ENCODE measurements at regions not wholly inside any gene's neighbourhood (a gene's known extent, or its start where the extent isn't known, plus 50 kb on each side); places are given as distances from the start of the nearest gene placed in this dataset.

DNA sequence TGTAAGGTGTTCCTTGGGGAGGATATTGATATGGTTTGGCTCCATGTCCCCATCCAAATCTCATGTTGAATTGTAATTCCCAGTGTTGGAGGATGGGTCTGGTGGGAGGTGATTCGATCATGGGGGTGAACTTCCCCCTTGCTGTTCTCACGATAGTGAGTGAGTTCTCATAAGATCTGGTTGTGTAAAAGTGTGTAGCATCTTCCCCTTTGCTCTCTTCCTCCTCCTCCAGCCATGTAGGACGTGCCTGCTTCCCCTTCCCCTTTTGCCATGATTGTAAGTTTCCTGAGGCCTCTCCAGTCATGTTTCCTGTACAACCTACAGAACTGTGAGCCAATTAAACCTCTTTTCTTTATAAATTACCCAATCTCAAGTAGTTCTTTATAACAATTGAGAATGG, 458.7 kb downstream of the LPIN1 start:
- DNase-seq (ENCODE audit: low read depth), result no peak

DNA sequence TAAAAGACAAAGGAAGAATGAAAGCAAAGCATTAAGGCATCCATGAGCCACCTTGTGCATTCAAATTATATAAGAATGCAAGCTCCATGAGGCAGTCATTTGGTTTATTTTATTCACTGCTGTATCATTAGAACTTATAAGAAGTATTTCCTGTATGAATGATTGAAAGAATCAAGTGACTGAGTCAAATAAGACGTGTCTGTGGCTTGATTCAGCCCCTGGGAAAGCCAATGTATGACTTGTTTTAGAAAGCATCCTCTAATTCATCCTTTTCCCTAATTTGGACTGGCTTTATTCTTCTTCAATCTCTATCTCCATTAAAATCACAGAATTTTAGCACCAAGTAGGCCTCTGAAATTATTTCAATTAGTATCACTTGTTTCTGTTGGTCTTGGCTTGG, 461.1 kb downstream of the LPIN1 start:
- DNase-seq (ENCODE audit: low read depth), result peak; percentile 47

DNA sequence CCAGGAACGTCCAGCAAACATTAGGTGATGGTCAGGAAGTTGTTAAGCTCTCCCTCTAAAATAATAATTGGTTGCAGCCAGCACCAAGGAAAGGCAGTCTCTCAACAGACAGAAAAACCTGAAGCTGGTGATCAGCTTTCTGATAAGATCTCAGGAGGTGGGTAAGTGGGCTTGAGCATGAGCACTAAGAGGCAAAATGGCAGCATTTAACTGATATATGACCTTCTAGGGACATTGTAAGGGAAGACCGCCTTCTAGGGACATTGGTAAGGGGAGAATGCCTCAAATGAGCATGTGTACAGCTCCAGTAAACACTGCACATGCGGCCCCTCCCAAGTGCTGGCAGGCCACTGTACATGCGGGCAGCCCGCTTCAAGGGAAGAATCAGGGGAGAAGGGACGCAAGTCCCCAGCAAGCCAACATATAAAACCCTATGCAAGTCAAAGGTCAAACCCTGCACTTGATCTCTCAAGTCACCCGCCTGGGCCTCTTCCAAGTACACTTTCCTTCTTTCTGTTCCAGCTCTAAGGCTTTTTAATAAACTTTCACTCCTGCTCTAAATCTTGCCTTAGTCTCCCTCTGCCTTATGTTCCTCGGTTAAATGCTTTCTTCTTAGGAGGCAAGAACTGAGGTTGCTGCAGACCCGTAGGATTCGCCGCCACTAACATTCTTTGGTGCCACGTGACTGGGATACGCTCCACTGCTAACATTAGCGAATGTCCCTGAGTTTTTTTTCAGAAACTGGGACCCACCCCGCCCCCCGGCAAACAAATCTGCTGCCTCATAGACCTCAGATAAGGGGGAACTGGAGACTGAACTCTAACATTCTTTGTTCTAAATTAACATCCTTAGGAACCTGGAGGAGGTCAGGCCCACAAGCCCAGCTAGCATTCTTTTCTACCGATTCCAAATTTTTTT, 463.8 kb downstream of the LPIN1 start:
- no peak for DNase-seq (ENCODE audit: low read depth)

DNA sequence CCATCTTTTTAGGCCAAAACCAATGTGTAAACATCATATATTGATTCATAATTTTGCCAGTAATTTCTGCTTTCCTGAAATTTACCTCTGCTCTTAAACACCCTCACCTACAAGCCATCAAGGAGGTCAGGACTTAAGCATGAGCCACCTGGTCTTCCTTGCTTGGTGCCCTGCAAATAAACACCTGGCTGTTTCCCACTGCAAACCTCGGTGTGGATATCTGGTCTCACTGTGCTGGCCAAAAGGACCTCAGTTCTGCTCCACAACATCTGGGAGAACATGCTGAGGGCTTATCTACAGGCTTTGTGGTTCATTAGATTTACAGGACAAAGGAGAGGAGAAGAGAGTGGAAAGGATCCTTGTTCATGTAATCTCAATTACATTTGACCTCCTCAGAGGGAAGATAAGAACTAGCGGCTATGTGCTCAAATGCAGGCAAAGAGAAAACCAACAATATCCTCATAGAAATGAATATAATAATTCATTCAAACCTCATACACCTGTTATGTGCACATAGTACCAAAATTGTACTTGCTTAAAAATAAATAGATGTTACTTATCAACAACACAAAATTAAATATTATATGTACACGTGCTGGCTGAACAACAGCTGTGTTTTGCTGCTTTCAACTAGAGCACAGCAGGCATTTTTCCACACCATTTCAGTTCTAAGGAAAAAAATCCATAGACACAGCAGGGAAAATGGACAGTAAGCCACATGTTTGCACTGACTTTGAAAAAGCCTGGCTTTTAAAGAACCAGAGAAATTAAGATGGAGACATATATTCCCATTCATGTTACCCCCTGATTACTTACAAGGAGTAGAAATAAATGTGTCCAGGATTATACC, 465.1 kb downstream of the LPIN1 start:
- no peak for DNase-seq (ENCODE audit: low read depth)

DNA sequence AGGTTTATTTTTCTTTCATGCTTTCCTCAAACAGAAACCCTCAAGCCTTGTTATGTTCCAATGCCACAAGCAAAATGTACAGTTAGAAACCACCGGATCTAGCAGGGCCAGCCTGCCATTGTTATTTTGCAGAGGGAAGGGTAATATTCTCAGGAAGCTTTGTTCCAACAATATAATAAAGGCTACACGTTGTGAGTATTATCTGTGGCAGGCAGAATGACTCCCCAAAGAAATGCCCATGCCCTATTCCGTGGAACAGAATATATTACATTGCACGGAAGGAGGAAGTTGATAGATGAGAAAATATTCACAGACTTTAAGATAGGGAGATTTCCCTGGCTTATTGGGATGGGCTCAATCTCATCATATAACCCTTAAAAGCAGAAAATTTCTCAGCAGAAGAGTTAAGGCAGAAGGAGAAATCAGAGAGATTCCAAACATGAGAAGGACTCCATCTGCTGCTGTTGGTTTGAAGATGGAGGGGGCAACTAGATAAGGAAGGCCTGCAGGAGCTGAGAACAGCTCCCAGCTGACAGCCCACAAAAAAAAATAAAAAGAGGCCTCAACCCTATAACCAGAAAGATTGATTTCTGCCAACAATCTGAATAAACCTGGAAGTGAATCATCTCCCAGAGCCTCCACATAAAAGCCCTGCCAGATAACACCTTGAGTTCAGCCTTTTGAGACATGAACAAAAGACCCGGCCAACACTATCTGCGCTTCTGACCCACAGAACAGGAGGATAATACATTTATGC, 466.6 kb downstream of the LPIN1 start:
- no peak for DNase-seq (ENCODE audit: low read depth)

DNA sequence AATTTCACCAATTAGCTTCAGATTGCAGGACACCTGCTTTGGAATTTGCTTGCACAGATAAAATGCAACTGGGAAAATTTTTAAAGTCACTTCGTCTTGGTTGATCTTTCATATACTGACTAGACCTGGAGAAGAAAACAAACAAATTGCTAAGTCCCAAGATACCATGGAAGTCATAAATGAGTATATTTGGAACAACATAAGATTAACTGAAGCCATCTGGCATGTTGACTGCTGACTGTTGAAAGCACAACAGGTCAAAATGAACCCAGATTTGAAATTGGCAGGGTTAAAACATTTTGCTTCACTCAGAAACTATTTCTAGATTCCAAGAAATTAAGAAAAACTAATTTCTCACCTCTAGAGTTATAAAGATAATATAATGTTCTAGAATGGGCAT, 470.7 kb downstream of the LPIN1 start:
- no peak for DNase-seq (ENCODE audit: low read depth)

DNA sequence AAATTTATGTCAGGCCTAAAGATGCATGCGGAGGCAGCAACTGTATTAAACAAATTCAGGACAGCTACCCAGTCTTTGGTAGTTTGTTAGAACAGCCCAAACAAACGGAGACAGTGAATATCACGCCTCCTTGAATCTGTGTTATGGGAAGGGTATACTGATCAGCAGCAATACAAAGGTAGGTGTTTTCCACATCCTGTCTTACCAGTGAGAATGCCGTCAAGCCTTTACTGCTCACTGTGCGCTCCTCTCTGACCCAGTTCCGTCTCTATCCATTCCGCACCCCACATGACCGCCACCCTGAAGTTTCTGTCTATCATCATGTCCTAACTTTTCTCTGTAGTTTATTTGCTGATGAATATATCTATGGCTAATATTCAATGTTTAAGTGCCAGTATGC, 473.3 kb downstream of the LPIN1 start:
- DNase-seq (ENCODE audit: low read depth), result no peak

DNA sequence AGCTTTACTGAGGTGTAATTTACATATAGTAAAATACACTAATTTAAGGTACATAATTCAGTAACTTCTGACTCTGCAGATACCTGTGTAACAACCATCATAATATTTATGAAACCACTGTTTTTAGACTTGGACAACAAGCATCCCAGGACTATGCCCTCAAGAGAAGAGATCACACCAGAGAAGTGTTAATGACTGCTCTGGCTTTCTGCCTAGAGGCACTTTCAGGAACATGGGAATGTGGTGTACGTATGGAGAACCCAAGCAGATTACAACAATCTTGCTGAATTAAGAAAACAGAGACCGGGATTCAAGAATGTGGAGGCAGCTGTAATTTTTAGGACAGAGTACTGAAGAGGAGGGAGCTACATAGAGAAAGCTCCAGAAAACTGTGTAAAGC, 475.2 kb downstream of the LPIN1 start:
- DNase-seq (ENCODE audit: low read depth), result no peak

DNA sequence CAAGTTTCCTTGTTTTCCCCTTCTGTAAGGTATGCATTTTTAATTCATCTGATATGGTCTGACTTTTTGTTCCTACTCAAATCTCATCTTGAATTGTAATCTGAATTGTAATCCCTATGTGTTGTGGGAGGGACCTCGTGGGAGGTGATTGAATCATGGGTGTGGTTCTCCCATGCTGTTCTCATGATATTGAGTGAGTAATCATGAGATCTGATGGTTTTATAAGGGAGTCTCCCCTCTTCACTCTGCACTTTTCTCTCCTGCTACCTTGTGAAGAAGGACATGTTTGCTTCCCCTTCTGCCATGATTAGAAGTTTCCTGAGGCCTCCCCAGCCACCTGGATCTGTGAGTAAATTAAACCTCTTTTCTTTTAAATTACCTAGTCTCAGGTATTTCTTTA, 476.1 kb downstream of the LPIN1 start:
- DNase-seq (ENCODE audit: low read depth), result no peak

DNA sequence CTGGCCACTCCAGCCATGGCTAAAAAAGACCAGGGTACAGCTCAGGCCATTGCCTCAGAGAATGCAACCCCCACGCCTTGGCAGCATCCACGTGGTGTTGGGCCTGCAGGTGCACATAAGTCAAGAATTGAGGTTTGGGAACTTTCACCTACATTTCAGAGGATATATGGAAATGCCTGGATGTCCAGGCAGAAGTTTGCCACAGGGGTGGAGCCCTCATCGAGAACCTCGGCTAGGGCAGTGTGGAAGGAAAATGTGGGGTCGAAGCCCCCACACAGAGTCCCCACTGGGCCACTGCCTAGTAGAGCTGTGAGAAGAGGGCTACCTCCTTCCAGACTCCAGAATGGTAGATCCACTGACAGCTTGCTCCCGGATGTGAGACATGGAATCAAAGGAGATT, 477.3 kb downstream of the LPIN1 start:
- no peak for DNase-seq (ENCODE audit: low read depth)

DNA sequence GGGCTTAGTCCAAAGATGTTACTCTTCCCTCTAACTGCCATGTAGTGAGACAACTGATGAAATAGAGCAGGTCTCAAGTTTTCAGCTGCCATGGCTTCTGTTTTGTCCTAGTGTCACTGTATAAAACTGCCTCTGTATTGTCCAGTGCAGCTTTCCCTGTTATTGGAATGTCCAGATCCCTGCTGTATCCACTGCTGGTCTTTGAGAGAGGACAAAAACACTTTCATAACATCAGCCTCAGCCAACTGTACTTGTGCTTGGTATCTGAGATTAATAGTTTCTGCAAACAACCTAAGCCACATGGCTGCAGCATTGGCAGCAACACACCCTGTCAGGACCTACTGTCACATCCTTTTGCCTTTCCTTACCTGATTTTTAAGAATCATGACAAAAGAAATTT, 480.2 kb downstream of the LPIN1 start:
- DNase-seq (ENCODE audit: low read depth), result no peak

DNA sequence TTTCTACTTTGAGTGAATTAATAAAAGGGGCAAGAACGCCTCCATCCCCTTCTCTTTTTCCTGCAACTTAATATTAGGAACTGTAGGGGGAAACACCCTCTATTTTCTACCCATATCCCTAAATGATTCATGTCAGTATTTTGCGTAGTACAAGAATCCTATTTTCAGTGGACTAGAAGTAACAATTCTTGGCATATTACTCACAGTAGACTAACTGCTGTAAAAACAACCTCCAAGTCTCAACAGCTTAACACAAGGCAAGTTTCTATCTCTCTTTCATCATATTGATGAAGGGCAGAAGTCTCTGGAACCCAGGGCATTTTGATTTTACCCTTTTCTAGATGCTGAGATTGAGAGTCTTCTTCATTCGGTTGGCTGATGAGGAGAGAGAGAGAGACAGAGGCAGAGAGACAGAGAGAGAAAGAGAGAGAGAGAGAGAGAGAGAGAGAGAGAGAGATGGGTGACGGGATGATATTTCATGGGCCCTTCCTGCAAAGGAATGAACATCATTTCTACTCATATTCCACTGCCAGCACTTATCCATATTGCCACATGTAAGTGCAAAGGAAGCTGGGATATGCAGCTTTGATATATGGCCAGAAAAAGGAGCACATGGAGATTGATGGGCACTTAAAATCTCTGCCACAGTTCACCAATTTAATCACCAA, 481.6 kb downstream of the LPIN1 start:
- DNase-seq (ENCODE audit: low read depth), result peak; percentile 59

DNA sequence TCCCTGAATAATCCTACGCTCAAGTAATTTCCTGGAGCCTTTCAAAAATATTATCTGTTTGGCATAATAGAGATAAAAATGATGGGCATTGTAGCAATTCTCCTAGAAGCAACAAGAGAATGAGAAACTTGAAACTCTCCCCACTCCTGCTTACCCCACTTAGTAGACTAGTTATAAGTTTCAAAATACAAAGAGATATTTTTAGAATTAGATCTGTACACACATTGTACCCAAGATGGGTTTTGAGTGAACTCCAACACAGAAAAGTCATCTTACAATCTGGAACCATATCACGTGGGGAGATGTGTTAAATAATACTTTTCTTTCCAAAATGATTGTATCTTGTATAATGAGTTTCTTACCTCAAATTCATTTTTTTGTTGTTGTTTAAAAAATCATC, 484.9 kb downstream of the LPIN1 start:
- no peak for DNase-seq (ENCODE audit: low read depth)

DNA sequence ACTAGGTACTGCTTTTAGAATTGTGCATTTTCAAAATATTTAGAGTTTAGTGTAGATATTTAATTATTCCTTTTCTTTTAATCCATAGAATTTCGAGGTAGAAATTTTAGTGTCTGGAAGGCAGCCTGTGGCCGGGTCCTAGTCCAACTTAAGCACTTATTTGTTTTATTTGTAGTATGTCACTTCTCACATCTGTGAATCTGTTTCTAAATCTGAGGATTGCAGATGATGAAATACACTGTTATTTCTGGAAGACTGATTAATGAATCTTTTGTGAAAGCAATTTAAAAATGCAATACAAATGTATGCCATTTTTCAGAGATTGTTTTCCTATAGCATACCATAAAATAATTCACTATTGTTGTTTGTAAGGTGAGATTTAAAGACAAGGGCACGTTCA, 483.9 kb upstream of the TRIB2 start:
- no peak for DNase-seq (ENCODE audit: low read depth)

DNA sequence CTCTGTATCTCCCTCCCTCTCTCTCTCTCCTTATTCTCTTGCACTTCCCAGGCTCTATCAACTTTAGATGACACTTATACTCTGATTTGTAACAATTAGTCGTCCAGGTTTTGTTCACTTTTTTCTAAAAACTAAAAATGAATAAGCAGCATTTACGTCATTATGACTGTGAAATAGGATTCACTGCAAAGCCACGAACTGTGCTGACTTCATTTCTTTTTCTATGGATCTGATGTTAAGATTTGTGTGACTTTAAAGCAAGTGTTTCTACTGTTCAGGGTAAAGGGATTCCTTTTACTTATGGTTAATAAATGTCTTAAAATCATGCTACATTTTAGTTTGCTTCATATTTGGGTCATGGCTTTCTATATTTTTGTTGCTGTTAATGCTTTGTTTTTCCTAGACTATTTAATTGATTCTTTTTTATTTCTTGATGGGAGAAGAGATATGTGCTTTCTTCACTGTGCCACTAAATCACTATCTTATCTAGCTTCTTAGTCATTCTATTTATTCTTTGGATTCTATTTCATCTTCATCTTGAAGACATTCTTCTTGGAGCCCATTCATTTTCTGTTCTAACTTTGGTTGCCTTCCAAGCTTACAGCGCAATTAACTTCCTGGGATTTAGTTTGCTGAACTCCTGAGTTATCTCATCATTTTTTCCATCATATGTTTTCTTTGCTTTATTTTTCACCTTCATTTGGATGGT, 480.4 kb upstream of the TRIB2 start:
- peak; percentile 25 for DNase-seq (ENCODE audit: low read depth)

DNA sequence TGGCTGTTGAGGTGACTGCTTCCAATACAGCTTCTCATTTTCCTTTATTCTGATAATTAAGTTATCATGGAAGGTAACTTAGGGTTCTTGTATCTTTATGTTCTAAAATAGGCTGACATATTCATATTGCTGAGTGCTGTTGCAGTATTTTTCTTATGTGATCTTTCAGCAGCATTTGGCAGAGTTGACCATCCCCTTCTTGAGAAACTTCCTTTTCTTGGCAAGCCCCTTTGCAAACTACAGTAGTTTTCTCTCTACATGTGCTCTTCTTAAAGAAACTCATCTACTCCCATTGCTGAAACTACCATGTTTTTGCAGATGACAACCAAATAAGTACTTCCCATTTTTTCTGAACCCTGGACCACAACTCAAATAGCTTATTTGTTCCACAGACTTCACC, 476.5 kb upstream of the TRIB2 start:
- DNase-seq (ENCODE audit: low read depth), result no peak

DNA sequence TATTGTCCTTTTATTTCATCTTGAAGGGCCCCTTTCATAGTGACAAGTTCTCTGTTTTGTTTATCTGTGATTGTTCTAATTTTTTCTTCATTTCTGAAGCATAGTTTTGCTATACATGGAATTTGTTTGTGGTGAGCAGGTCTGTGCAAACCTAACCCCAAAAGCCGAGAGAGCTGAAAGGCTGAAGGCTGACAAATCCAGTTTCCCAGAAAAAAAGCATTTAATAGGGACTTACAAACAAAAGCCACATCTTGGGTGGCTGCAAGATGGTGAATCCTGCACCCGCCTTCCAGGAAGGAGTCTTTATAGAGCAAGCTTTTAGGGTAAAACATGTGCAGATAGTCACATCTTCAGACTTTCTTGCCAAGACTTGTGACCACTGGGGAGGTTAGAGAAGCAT, 473.4 kb upstream of the TRIB2 start:
- DNase-seq (ENCODE audit: low read depth), result peak; percentile 46

DNA sequence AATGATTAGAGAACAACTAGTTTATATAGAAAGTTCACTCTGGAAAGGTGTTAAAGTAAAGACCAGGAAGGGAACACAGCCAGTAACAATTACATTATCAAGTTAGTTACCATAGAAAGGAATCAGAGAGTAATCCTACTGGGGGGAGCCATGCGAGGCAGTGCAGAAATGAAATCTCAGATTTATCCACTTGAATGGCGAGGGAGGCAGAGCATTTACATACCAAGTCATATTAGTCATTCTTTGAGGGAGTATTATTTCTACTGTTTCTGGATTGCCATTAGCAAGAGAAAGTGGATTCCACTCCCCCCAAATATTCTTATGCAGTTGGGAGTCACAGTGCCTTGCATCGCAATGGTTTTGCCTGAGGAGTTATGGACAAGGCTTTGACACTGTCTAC, 472.7 kb upstream of the TRIB2 start:
- peak; percentile 48 for DNase-seq (ENCODE audit: low read depth)

DNA sequence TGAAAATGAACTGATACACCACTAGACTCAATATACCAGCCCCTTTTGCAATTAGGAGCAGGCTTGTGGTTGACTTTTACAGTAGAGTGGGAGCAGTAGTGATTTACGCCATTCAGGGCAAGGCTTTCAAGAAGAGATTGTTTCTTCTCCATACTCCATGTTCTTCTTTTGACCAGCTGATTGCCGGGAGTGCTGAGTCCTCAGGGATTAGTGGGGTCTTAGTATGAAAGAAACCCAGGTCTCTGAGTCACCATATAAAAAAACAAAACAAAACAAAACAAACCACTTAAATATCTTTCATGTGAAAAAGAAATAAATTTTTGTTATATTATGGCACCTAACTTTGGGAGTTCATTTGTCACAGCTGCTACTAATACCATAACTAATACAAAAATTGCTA, 465.6 kb upstream of the TRIB2 start:
- no peak for DNase-seq (ENCODE audit: low read depth)

DNA sequence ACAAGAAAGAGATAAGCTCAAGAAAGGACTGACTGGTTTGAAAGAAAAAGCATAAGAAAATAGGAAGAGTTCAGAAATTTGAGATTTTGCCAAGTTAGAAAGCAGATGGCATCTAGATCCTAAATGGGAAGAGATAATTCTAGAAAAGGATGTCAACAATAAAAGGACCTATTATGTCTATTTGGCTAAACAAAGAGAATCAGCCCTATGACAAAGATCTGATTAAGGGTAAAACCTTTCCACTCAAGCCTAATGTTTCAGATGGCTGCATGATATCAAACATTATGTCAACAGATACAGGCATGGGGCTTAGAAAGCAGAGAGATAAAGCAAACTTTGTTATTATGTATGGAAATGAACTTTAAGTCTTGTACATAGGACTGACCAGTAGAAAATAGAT, 465.0 kb upstream of the TRIB2 start:
- DNase-seq (ENCODE audit: low read depth), result no peak

DNA sequence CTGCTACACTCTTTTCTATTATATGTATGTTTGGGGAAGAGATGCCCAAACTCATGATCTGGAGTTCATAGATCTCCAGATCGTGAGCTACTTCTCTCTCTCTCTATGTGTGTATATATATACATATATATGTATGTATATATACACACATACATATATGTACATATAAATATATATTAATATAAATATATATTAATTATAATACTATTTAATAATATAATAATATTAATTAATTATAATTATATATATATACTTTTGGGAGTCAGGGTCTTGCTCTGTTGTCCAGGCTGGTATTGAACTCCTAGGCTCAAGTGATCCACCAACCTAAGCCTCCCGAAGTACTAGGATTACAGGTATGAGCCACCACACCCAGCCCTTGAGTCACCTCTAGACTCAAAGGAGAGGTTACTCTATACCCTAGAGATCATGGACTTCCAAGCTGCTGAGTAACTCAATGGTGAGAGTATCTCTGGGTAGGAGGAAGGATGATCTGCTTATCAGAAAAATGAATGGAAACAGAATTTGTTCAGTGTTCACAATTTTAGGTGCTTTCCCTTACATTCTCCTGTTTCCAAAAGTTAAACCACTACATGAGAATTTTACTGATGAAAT, 463.5 kb upstream of the TRIB2 start:
- no peak for DNase-seq (ENCODE audit: low read depth)
